CD4-positive, alpha-beta T cell treated with Interleukin-15 for 4 hours (primary cell): ENCODE measurements at regions not wholly inside any gene's neighbourhood (a gene's known extent, or its start where the extent isn't known, plus 50 kb on each side); places are given as distances from the start of the nearest gene placed in this dataset.

Experiments
- DNase-seq: peaks from one replicate; pipeline ENCODE4 v3.0.0-alpha.2; 2020; ENCODE audit warnings: low spot score

DNA sequence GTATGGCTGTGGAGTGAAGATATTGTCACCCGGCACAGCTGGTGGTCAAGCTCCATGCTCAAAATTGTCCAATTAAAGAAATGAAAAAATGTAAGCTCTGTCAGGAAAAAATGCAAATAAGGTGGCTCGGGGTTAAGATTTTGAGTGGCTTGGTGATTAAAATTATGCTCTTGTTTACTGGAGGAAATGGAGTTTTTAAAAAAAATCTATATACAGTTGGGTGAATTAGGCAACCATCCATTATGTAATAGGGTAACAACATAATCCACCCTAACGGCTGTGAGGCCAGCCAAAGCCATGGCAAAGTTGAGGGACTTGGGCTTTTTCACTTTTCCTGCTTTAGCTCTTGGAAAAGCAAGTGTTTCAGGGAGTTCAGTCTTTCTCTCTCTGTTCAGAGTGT lies 260.8 kb upstream of the HABP2 start:
- DNase-seq, result no peak

DNA sequence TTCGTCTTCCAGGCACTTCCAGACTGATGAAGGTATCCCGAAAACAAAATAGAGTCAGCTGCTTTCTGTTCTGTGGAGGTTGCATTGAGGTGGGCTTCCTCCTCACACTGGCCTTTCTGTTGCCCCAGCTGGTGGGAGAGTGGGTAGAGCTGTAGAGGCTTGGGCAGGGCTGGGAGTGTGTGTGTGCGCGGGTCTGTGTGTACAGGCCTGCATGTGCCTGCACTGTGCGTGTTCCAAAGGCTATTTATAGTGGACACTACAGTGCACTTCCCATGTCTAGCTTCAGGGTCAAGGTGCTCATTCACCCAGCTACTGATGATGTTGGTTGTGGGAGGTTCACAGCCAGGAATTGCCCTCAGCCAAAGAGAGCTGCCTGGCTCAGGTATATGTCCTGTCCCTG lies 260.1 kb upstream of the HABP2 start:
- DNase-seq, result no peak

DNA sequence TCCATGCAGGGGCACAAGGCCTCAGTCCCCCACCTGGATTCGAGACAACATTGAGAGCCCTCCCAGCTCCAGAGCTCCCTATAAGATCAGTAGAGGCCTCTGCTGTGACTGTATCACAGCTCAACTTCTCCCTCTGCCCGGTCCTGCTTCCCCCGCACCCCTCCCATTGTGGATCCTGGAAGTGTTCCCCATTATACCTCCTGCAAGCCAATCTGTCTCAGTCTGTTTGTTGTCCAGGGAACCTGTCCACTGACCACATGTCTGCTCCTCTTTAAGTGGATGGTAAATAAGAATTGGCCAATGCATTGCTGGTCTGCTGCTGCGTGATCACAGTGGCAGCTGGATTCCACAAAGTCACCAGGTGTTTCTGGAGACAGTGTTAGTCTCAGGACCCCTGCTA lies 259.7 kb upstream of the HABP2 start:
- DNase-seq, result no peak

DNA sequence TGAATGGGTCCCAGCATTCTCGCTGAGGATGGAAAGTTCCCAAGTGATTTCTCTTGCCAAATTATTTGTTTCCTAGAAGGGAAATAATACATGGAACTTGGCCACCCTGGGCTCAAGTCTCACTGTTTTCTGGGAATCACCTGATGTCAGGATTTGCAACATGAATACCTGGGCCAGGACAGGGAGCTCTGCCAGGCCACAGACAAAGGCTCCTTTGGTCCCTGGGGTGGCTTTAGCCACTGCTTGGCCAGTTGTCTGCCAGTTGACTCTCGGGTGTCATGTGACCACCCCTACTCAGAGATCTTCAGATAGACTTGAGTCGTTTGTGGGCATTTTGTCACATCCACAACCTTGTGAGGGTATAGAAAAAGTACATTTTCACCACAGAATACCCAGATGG lies 258.0 kb upstream of the HABP2 start:
- no peak for DNase-seq

DNA sequence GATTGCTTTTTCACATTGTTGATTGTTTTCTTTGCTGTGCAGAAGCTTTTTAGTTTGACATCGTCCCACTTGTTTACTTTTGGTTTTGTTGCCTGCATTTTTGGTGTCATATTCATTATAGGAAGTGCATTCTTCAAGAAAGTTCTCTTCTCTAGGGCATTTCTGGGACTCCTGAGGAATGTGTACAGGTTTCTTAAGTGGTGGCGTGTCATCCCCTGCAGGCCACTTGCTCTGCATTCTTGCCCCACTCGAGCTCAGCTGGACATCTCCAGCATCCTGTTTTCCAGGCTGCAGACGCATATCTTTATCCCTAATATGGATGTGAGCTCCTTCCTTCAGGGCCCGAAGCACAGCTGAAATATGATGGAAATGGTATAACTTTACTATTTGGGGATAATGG lies 255.6 kb upstream of the HABP2 start:
- DNase-seq, result no peak

GRCh38 chr10:113298616-113299015 lies 254.2 kb upstream of the HABP2 start:
- DNase-seq, result no peak

GRCh38 chr10:113300201-113300600 lies 252.7 kb upstream of the HABP2 start:
- no peak for DNase-seq

DNA sequence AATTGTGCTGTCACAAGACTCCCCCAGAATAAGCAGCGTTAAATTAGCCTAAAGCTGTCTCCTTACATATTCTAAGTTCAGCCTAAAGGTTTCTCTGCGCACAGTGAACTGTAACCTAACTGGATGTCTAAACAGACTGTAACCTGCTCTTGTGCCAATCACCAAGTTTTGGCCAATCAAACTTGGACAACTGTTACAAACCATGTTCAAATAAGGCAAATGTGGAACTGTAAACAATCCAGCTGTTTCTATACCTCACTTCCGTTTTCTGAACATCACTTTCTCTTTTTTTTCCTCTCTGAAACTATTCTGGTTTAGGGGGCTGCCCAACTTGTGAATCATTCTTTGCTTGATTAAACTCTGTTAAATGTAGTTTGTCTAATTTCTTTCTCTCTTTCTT lies 252.2 kb upstream of the HABP2 start:
- no peak for DNase-seq

DNA sequence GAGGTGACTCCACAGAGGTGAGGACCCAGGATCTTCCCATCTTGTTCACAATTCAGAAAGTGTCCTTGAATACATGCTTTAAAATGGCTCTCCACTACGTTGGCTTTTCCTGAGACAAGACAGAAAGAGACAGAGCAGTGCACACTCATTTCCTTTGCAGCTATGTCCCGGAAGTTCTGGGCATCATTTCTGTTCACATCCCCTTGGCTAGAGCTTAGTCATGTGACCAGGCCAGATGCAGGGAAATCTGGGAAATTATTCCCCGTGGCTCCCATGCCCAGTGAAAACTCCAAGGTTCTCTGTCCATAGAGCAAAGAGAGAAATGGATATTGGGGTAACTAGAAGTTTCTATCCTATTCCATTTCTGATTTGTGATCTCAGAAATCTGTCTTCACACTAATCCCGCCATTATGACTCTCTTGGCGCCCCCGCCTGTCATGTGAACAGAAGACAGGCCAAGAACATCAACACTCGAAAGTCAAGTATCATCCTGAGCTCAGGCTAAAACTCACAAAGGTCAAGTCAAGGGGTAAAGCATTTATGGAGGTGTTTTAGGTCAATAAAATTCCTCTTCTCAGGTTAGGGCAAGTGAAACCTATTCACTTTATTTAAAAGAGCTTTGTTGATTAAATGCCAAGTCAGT lies 251.4 kb upstream of the HABP2 start:
- DNase-seq, result no peak

DNA sequence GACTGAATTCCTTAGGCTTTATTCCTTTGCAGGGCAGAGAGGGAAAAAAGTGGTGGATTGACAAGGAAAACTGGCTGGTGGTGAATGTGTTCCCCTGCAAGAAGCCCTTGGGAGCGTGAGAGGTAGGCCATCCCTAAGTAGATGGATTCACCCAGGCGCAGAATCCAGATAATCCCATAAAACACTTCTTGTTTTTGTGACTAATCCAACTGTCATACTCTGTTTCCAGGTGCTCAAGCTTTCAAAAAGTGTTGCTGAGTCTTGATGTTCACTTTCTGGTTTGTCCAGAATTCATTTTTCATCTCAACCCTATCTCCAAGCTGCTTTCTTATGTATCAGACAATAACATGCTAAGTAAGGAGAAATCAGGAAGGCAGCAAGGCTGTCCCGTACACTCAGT lies 250.8 kb upstream of the HABP2 start:
- no peak for DNase-seq

DNA sequence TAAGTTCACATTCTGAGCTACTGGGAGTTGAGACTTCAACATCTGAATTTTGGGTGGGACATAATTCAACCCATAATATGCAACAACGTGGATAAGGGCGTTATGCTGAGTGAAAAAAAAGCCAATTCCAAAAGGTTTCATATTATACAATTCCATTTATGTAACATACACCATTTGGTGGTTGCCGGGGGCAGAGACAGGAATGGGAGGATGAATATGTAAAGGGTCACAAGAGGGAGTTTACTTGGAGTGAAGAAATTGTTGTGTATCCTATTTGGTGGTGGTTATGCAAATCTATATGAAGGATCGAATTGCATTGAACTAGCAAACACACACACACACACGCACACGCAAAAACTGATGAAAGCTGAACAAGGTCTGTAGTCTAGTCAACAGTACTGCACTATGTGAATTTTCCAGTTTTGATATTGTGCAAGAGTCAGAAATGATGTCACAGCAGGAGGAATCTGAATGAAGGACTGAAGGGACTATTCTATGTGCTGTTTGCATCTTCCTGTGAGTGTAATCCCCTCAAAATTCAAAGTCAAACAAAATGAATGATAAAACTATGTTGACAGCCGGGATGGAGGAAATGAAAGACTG lies 249.2 kb upstream of the HABP2 start:
- no peak for DNase-seq

GRCh38 chr10:113304726-113305125 lies 248.1 kb upstream of the HABP2 start:
- no peak for DNase-seq

GRCh38 chr10:113305871-113306270 lies 247.0 kb upstream of the HABP2 start:
- DNase-seq, result no peak

GRCh38 chr10:113309791-113310190 lies 243.1 kb upstream of the HABP2 start:
- no peak for DNase-seq

- DNase-seq, result no peak
These were observed 242.5 kb upstream of the HABP2 start for GRCh38 chr10:113310347-113310746.

DNA sequence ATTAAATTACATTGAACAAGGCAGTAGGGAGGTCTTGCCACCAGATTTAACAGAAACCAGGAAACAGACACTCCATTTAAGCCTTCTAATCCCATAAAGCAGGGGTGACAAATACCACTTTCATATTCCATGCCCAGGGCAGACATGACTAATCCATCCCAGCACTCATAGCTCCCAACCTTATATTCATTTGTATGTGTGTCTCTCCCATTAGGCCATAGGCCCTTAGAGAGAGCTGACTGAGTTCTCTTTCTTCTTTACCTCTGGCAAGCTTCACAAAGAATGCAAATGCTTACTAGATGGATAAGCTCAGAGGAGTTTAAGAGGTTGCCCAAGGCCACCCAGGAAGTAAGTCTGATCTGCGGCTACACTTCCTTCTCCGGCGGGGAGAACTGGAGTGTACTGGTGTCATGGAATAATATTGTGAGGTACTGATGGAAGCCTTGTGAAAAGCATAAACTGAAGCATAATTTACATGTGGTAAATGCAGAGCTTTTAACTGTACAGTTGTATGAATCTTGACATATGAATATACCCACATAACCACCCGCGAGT lies 239.7 kb upstream of the HABP2 start:
- DNase-seq, result no peak

DNA sequence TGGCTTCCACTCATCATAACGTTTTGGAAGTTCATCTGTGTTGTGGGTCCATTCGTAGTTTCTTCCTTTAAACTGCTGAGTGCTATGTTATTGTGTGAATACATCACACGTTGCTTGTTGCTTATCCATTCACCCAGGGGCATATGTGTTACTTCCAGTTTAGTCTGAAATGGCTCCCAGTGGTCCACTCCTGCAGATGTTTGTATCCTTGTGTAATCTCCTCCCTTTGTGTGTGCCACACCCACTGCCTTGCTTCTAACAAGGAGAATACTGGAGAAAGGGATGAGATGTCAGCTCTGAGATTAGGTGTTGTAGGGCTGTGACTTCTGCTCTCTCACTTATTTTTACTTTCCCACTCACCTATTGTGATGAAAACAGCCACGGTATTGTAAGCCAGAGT lies 239.1 kb upstream of the HABP2 start:
- no peak for DNase-seq

GRCh38 chr10:113316506-113316905 lies 236.3 kb upstream of the HABP2 start:
- no peak for DNase-seq

DNA sequence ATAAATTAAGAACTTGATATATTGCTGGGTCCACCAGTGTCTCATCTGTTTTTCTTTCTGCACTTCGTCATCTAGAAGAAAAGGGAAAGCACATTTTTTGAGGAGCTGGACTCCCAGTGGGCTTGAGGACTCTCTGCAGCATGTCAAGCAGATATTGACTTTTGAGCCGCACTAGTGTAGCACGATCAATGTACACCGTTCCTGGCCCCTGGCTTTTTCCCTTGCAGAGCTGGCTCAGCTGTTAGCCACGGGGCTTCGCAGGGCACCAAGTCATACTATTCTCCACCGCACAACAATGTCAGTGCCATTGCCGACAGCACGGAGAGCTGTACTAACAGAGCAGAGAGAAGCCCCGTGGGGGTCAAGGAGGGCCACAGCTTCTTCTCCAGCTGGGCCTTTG lies 235.4 kb upstream of the HABP2 start:
- DNase-seq, result no peak

DNA sequence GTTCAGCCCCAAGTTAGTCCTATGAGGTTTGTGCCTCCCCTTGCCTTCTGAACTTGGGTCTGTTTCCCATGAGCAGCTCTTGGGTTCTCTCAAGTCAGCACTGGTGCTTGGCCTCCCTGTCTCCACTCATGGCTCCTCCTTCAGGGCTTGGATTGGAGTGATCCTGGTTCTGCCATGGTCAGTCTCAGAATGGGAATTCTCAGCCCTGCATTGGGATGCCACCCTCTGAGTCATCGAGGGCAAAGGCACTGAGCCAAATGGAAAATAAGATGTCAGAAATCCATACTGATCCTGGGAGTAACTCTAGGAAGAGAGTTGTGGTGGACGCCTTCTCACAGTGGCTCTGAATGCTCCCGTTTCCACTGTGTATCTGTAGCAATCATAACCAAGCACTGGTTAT lies 233.4 kb upstream of the HABP2 start:
- no peak for DNase-seq

- no peak for DNase-seq
These were observed 232.6 kb upstream of the HABP2 start for GRCh38 chr10:113320211-113320610.

GRCh38 chr10:113320987-113321386 lies 231.9 kb upstream of the HABP2 start:
- no peak for DNase-seq

GRCh38 chr10:113322843-113323242 lies 230.0 kb upstream of the HABP2 start:
- no peak for DNase-seq

GRCh38 chr10:113323985-113324384 lies 228.9 kb upstream of the HABP2 start:
- DNase-seq, result no peak
